ENCODE measurements at regions not wholly inside any gene's neighbourhood (a gene's known extent, or its start where the extent isn't known, plus 50 kb on each side); places are given as distances from the start of the nearest gene placed in this dataset.
A peak's percentile ranks its signal among the peaks of the same experiment; 100 is the strongest.
"Not testable (repeated sequence)": the region's sequence is repeated elsewhere in the genome, so short reads cannot be mapped to it uniquely, and the experiment has no call there.

GRCh38 chr5:34544403-34544802 is 111.7 kb upstream of the RAI14 start:
- H3K27me3 Mint-ChIP-seq = peaks cover 27% of the 10 kb centered on the region
- no peak overlapping the region for H3K27ac Mint-ChIP-seq
- ATAC-seq = no peak
- peaks cover 18% of the 10 kb centered on the region for H3K9me3 Mint-ChIP-seq
- H3K4me3 Mint-ChIP-seq = no peak overlapping the region
- no peaks in the 10 kb centered on the region for H3K36me3 Mint-ChIP-seq
- no peaks in the 10 kb centered on the region for H3K4me1 Mint-ChIP-seq

GRCh38 chr5:34545164-34545563 is 111.0 kb upstream of the RAI14 start:
- Mint-ChIP-seq H3K9me3 (peaks cover 18% of the 10 kb centered on the region), H3K27ac (no peak overlapping the region), H3K27me3 (peaks cover 19% of the 10 kb centered on the region), H3K36me3 (no peaks in the 10 kb centered on the region), H3K4me3 (no peak overlapping the region), H3K4me1 (no peaks in the 10 kb centered on the region)
- no peak for ATAC-seq

DNA sequence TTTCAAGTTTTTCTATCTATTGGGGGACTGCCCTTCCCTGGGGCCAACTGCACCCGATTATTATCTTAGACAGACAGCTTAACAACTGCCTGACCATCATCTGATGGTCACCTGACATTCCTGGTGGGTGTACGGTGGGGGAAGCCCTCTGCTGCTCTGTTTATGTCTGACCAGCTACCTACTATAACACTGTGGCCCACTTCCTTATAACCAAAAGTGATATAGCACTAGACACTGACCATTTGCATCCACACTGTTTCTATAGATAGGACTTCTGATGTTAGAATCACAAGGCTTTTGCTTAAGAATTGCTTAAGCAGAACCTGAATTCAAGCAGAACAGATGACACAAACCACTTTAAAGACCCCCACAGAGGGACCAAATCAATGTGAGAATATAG is 110.5 kb upstream of the RAI14 start:
- Mint-ChIP-seq H3K4me1 (no peaks in the 10 kb centered on the region), H3K27ac (no peak overlapping the region), H3K9me3 (peaks cover 18% of the 10 kb centered on the region), H3K27me3 (peaks cover 15% of the 10 kb centered on the region), H3K4me3 (no peak overlapping the region), H3K36me3 (no peaks in the 10 kb centered on the region)
- no peak for ATAC-seq

- H3K4me1 Mint-ChIP-seq = no peaks in the 10 kb centered on the region
- no peak overlapping the region for H3K4me3 Mint-ChIP-seq
- no peaks in the 10 kb centered on the region for H3K36me3 Mint-ChIP-seq
- H3K27me3 Mint-ChIP-seq = peaks cover 10% of the 10 kb centered on the region
- H3K27ac Mint-ChIP-seq = no peak overlapping the region
- H3K9me3 Mint-ChIP-seq = peaks cover 18% of the 10 kb centered on the region
- ATAC-seq = no peak
Observed at GRCh38 chr5:34547300-34548085, 108.6 kb upstream of the RAI14 start.

DNA sequence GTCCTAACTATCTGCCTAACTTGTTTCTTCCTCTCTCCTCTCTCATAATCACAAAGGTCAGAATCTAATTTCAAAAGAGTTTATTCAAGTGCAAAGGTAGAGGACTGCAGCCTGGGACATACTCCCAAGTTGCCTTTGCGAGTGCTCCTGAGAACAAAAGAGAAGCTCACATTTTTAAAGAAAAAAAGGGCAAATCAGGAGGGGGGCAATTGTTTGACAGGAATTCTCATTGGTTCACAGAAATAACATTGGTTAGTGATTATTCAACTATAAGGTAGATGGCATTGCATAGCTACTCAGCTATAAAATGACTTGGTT is 108.1 kb upstream of the RAI14 start:
- Mint-ChIP-seq H3K36me3 (no peaks in the 10 kb centered on the region), H3K27me3 (peaks cover 10% of the 10 kb centered on the region), H3K4me1 (no peaks in the 10 kb centered on the region), H3K9me3 (peaks cover 18% of the 10 kb centered on the region), H3K4me3 (no peak overlapping the region), H3K27ac (no peak overlapping the region)
- no peak for ATAC-seq

- no peaks in the 10 kb centered on the region for H3K4me1 Mint-ChIP-seq
- peaks cover 10% of the 10 kb centered on the region for H3K27me3 Mint-ChIP-seq
- ATAC-seq = no peak
- no peak overlapping the region for H3K27ac Mint-ChIP-seq
- H3K4me3 Mint-ChIP-seq = no peak overlapping the region
- peaks cover 13% of the 10 kb centered on the region for H3K9me3 Mint-ChIP-seq
- no peaks in the 10 kb centered on the region for H3K36me3 Mint-ChIP-seq
Observed at GRCh38 chr5:34550247-34550646, 105.9 kb upstream of the RAI14 start.

DNA sequence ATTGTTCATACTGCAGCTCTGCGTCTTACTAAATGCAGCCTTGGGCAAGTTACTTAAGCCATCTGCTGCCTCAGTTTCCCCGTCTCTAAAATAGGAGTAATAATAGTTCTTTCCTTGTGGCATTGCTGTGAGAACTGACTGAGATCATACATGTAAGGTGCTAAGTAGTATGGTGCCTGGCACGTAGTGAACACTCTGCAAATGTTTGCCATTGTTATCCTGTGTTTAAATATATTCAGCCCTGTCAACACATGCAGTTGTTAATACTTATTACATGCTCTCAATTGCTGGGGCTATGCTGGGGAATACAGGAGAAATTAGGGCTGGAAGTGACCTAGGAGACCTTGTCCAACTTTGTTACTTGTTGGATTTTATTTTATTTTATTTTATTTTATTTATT is 105.2 kb upstream of the RAI14 start:
- no peak for ATAC-seq
- Mint-ChIP-seq H3K36me3 (no peaks in the 10 kb centered on the region), H3K27ac (no peak overlapping the region), H3K4me3 (no peak overlapping the region), H3K4me1 (no peaks in the 10 kb centered on the region), H3K9me3 (peaks cover 11% of the 10 kb centered on the region), H3K27me3 (peaks cover 10% of the 10 kb centered on the region)

GRCh38 chr5:34551911-34552433 is 104.2 kb upstream of the RAI14 start:
- ATAC-seq = no peak
- H3K9me3 Mint-ChIP-seq = peaks cover 4% of the 10 kb centered on the region

DNA sequence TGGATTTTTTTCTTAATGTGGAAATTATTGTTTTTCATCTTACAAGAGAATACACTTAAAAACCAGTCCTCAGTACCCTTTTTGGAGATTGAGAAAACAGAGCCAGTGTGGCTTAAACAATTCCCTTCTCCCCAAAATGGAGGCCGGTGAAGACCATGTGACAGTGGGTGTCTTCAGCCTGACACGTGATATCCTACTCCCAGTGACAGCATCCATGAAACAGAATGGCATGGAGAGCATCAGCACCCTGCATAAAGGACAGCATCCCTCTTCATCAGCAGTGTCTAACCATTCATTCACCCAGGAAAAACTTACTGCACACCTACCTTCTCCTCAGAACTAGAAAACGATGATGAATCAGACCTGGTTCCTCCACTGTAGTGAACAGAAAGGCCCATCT is 103.4 kb upstream of the RAI14 start:
- Mint-ChIP-seq H3K4me1 (no peaks in the 10 kb centered on the region), H3K27me3 (peaks cover 10% of the 10 kb centered on the region), H3K4me3 (no peak overlapping the region), H3K9me3 (no peaks in the 10 kb centered on the region), H3K36me3 (no peaks in the 10 kb centered on the region), H3K27ac (no peak overlapping the region)
- ATAC-seq = no peak

More at GRCh38 chr5:34551911-34552433, 104.2 kb upstream of the RAI14 start:
- Mint-ChIP-seq H3K27me3 (peaks cover 10% of the 10 kb centered on the region), H3K4me3 (no peak overlapping the region), H3K4me1 (no peaks in the 10 kb centered on the region), H3K36me3 (no peaks in the 10 kb centered on the region), H3K27ac (no peak overlapping the region)

- Mint-ChIP-seq H3K27me3 (peaks cover 6% of the 10 kb centered on the region), H3K4me3 (no peak overlapping the region), H3K4me1 (no peaks in the 10 kb centered on the region), H3K27ac (no peak overlapping the region), H3K36me3 (no peaks in the 10 kb centered on the region), H3K9me3 (no peaks in the 10 kb centered on the region)
- no peak for ATAC-seq
Observed at GRCh38 chr5:34553581-34553980, 102.5 kb upstream of the RAI14 start.

DNA sequence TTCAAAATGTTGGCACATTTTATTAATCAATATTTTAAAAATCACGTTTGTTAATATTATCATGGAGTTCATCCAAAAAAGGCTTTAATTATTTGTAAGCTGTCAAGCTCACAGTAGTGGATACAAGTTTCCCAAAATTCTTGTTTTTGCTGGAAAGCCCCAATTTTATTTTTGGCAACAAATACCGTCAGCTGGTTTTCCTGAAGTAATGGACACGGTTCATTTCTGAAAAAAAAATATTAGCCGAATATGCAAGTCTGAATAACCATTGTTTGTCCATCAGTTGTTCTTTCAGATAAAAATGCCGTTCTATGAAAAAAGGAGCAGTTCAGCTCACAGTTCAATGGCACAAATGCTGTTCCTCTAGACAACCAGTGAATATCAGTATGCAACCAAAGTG is 101.5 kb upstream of the RAI14 start:
- Mint-ChIP-seq H3K27ac (no peak overlapping the region), H3K27me3 (no peaks in the 10 kb centered on the region), H3K4me3 (no peak overlapping the region), H3K9me3 (no peaks in the 10 kb centered on the region), H3K4me1 (no peaks in the 10 kb centered on the region), H3K36me3 (no peaks in the 10 kb centered on the region)
- no peak for ATAC-seq

GRCh38 chr5:34555699-34556508 is 100.2 kb upstream of the RAI14 start:
- no peak overlapping the region for H3K27ac Mint-ChIP-seq
- H3K4me3 Mint-ChIP-seq = no peak overlapping the region
- H3K9me3 Mint-ChIP-seq = no peaks in the 10 kb centered on the region
- H3K36me3 Mint-ChIP-seq = no peaks in the 10 kb centered on the region
- H3K4me1 Mint-ChIP-seq = no peaks in the 10 kb centered on the region
- H3K27me3 Mint-ChIP-seq = no peaks in the 10 kb centered on the region
- ATAC-seq = no peak

- H3K4me3 Mint-ChIP-seq = no peak overlapping the region
- H3K27ac Mint-ChIP-seq = no peak overlapping the region
- H3K36me3 Mint-ChIP-seq = no peaks in the 10 kb centered on the region
- ATAC-seq = no peak
- no peaks in the 10 kb centered on the region for H3K4me1 Mint-ChIP-seq
- no peaks in the 10 kb centered on the region for H3K9me3 Mint-ChIP-seq
- H3K27me3 Mint-ChIP-seq = no peaks in the 10 kb centered on the region
Observed at GRCh38 chr5:34556509-34556782, 99.7 kb upstream of the RAI14 start.

GRCh38 chr5:34561581-34561980 is 94.5 kb upstream of the RAI14 start:
- H3K4me1 Mint-ChIP-seq, H3K27me3 Mint-ChIP-seq, H3K9me3 Mint-ChIP-seq, H3K4me3 Mint-ChIP-seq, H3K36me3 Mint-ChIP-seq, H3K27ac Mint-ChIP-seq, ATAC-seq: not testable (repeated sequence)

DNA sequence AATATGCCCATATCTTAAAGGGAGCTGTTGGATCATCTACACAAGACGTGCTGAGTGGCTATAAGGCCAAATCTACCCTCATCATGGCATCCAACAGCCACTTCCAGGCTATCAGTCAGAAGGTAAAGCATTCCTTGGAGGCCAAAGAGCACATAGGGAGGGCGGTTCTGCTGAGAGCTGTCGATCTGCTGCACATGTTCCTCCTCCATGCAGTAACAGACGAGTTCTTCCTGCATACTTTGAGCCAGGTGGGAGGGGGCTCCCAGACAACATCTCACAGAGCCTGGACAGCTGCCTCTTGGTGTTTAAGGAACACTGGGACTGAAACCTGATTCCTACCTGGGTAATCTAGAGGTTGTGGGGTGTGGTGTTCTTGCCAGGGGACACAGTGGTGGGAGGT is 93.3 kb upstream of the RAI14 start:
- Mint-ChIP-seq H3K27me3 (no peaks in the 10 kb centered on the region), H3K4me3 (no peak overlapping the region), H3K4me1 (no peaks in the 10 kb centered on the region), H3K27ac (no peak overlapping the region), H3K9me3 (no peaks in the 10 kb centered on the region), H3K36me3 (no peaks in the 10 kb centered on the region)
- ATAC-seq = no peak

DNA sequence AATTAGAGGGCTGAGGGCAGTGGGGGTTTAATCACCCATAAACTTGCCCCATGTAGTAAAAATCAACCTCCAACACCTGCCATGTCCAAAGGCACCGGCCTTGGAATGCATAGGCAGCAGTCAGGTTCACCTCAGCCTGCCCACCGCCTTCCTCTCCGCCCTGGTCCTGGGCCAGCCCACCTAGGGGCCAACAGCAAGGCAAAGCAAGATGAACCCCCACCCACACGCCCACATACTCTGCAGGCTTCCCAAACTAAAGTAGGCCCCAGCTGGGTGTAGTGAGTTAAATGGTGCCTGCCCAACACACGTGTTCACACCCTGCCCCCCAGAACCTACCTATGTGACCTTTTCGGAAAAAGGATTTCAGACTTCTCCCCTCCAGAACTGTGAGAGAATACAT is 92.9 kb upstream of the RAI14 start:
- H3K27me3 Mint-ChIP-seq = no peaks in the 10 kb centered on the region
- no peaks in the 10 kb centered on the region for H3K9me3 Mint-ChIP-seq
- H3K4me3 Mint-ChIP-seq = no peak overlapping the region
- no peaks in the 10 kb centered on the region for H3K36me3 Mint-ChIP-seq
- H3K27ac Mint-ChIP-seq = no peak overlapping the region
- ATAC-seq = peak; percentile 25
- H3K4me1 Mint-ChIP-seq = no peaks in the 10 kb centered on the region
